Peyer's patch (tissue), 4 donors: ENCODE measurements at regions not wholly inside any gene's neighbourhood (a gene's known extent, or its start where the extent isn't known, plus 50 kb on each side); places are given as distances from the start of the nearest gene placed in this dataset.

ENCODE experiments used
- DNase-seq, 3 donors: peaks; one replicate each; pipeline ENCODE4 v3.0.0-alpha.2; 2017 to 2019
- H3K27ac ChIP-seq, 4 donors: fragments of 200-600 bp; sonication (generic); one replicate each; pipeline ENCODE4 v1.5.1; 2016 to 2019
- H3K27me3 ChIP-seq, 2 donors: fragments of 200-600 bp; sonication (generic); one replicate each; pipeline ENCODE4 v1.5.1; 2019
- H3K36me3 ChIP-seq, 3 donors: fragments of 200-600 bp; sonication (generic); one replicate each; pipeline ENCODE4 v1.5.1; 2016 to 2019
- H3K4me1 ChIP-seq, 4 donors: fragments of 200-600 bp; sonication (generic); one replicate each; pipeline ENCODE4 v1.5.1; 2016 to 2019
- H3K4me3 ChIP-seq, 4 donors: fragments of 200-600 bp; sonication (generic); 1 replicate in 3 of 4; 2 replicates in 1 of 4; pipeline ENCODE4 v1.5.1; 2016 to 2019; ENCODE audit warnings: mild to moderate bottlenecking in 1 of 4
- H3K9me3 ChIP-seq, 4 donors: fragments of 200-600 bp; sonication (generic); one replicate each; pipeline ENCODE4 v1.5.1; 2016 to 2019; ENCODE audit warnings: mild to moderate bottlenecking in 1 of 4
- POLR2A ChIP-seq, 2 donors: fragments of 450-650 bp; IDR thresholded peaks; one replicate each; pipeline ENCODE4 v1.5.1; 2017; ENCODE audit warnings: antibody characterized with exemption in 2 of 2, mild to moderate bottlenecking in 2 of 2, moderate library complexity in 2 of 2
- TF ChIP-seq, protein P1 (sequence below), 6 experiments: fragments of 450-650 bp in 4 of 6; fragments of 200-600 bp in 2 of 6; sonication (generic) in 1 of 6; IDR thresholded peaks; one replicate each; pipeline ENCODE4 v1.5.1; 2017 to 2019; ENCODE audit warnings: antibody characterized with exemption in 6 of 6, mild to moderate bottlenecking in 3 of 6, moderate library complexity in 1 of 6

DNA sequence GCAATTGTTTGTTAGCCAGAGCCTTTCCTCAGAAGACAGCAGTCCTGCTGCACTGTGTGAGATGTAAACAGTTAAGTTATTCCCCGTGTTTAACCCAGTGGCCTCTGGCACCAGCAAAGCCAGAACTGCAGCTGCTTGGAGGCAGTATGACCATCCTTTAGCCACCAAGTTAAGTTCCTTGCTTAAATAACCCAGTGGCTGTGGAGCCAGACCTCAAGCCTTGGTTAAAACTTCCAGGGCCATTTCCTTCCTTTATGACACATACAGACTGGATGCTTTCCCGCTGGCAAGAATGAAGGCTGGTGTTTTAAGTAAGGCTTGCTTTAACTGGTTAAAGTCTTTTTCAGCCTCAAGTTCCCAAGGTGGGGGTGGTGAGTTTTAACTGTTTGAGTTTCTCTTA lies 379.8 kb downstream of the DCAF12L2 start:
- no peaks in the 10 kb centered on the region for H3K9me3 ChIP-seq
- no peaks in the 10 kb centered on the region for H3K27me3 ChIP-seq
- TF ChIP-seq, protein P1, sequence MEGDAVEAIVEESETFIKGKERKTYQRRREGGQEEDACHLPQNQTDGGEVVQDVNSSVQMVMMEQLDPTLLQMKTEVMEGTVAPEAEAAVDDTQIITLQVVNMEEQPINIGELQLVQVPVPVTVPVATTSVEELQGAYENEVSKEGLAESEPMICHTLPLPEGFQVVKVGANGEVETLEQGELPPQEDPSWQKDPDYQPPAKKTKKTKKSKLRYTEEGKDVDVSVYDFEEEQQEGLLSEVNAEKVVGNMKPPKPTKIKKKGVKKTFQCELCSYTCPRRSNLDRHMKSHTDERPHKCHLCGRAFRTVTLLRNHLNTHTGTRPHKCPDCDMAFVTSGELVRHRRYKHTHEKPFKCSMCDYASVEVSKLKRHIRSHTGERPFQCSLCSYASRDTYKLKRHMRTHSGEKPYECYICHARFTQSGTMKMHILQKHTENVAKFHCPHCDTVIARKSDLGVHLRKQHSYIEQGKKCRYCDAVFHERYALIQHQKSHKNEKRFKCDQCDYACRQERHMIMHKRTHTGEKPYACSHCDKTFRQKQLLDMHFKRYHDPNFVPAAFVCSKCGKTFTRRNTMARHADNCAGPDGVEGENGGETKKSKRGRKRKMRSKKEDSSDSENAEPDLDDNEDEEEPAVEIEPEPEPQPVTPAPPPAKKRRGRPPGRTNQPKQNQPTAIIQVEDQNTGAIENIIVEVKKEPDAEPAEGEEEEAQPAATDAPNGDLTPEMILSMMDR (IDR thresholded peaks at IDR 0.05): no peak
- TF ChIP-seq POLR2A (IDR thresholded peaks at IDR 0.05): no peak
- H3K36me3 ChIP-seq: no peaks in the 10 kb centered on the region
- no peak for DNase-seq
- H3K4me3 ChIP-seq: no peak overlapping the region
- H3K4me1 ChIP-seq: no peaks in the 10 kb centered on the region
- no peak overlapping the region for H3K27ac ChIP-seq

DNA sequence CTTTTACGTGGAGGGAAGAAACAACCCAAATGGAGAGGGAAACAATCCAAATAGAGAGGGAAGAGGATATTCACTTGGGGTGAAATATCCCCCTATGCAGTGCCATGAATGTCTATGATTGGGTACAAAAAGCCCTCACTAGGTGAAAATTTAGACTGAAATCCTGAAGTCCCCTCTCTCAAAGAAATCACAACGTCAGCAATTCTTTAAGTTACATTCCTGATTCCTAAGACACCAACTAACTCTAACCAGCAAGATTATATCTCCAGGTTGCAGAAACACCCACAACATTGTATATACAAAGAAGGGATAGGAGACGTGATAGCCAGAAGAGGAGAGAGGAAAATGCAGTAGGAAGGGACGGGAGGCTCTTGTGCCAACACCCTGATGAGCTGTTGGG lies 374.3 kb downstream of the DCAF12L2 start:
- no peak overlapping the region for H3K4me3 ChIP-seq
- H3K4me1 ChIP-seq: no peaks in the 10 kb centered on the region
- TF ChIP-seq, protein P1 (IDR thresholded peaks at IDR 0.05): no peak
- no peak for TF ChIP-seq POLR2A (IDR thresholded peaks at IDR 0.05)
- no peak for DNase-seq
- no peaks in the 10 kb centered on the region for H3K27me3 ChIP-seq
- no peak overlapping the region for H3K27ac ChIP-seq
- H3K36me3 ChIP-seq: no peaks in the 10 kb centered on the region
- H3K9me3 ChIP-seq: no peaks in the 10 kb centered on the region

DNA sequence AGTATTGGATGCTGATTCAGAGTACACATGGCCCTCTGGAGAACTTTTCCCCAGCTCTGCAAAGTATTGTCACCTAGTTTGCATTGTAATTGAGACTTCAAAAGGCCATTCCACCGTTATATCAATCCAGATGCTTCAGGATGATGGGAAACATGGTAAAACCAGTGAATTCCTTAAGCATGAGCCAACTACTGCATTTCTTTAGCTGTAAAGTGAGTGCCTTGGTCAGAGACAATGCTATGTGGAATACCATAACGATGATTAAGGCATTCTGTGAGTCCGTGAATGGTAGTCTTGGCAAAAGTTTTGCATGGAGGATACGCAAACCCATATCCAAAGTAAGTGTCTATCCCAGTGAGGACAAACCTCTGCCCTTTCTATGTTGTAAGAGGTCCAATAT lies 355.2 kb downstream of the DCAF12L2 start:
- TF ChIP-seq POLR2A (IDR thresholded peaks at IDR 0.05): no peak
- TF ChIP-seq, protein P1 (IDR thresholded peaks at IDR 0.05): no peak
- H3K27ac ChIP-seq: no peak overlapping the region
- H3K27me3 ChIP-seq: no peaks in the 10 kb centered on the region
- DNase-seq: no peak
- H3K36me3 ChIP-seq: no peaks in the 10 kb centered on the region
- H3K9me3 ChIP-seq: no peaks in the 10 kb centered on the region
- no peaks in the 10 kb centered on the region for H3K4me1 ChIP-seq
- no peak overlapping the region for H3K4me3 ChIP-seq

DNA sequence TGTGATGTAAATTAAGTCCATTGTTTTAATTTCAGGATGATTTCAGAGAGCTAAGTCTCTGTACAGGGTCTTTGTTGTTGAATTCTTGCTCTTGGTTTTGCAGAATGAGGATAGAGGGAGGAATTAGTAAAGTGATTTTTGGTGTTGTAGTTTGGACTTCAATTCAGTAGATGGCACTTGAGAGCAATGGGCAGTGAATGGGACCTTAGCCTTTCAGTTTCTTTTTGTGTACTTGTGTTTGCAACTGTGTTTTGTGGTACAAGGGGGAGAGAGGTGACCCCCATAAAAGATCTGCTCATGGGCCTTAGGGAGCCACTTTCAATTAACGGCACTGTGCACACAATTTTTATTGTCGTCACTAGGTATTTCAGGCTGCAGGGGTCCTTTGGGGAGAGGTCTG lies 340.0 kb downstream of the DCAF12L2 start:
- Histone ChIP-seq H3K27ac (no peak overlapping the region), H3K27me3 (no peaks in the 10 kb centered on the region), H3K36me3 (no peaks in the 10 kb centered on the region), H3K4me1 (no peaks in the 10 kb centered on the region), H3K9me3 (no peaks in the 10 kb centered on the region), H3K4me3 (no peak overlapping the region)
- no peak for DNase-seq
- TF ChIP-seq, protein P1 (IDR thresholded peaks at IDR 0.05): no peak
- no peak for TF ChIP-seq POLR2A (IDR thresholded peaks at IDR 0.05)

DNA sequence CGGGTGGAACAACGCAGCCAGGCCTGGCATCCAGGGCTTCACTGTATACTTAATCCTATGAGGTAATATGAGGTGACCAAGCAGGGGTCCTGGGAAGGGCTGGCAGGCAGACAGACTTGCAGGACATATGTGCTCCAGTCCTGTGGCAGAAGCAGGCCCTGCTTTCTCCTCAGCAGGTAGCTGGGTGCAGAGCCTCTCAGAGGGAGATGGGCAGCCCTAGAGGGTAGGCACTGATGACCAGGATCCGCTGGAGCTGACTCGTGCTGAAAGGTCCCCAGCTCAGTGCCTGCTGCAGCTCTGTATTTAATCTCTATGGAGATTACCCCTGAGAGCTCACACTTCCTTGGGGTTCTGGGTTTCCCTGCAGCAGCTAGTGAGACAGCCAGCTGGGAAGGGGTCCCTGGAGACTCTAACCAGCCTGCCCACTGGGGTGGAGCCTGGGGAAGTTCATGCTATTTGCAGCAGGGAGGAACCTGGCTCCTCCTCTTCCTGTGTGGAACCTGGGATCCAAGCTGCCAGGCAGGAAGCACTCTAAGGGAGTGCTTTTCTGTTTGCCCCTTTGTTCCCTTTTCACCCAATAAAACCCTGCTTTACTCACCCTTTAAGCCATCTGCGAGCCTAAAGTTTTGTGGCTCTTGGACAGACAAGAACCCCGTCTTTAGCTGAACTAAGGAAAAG lies 339.2 kb downstream of the DCAF12L2 start:
- Histone ChIP-seq H3K27ac (no peak overlapping the region), H3K4me3 (no peak overlapping the region), H3K9me3 (no peaks in the 10 kb centered on the region), H3K36me3 (no peaks in the 10 kb centered on the region), H3K27me3 (no peaks in the 10 kb centered on the region), H3K4me1 (no peaks in the 10 kb centered on the region)
- TF ChIP-seq, protein P1 (IDR thresholded peaks at IDR 0.05): no peak
- no peak for TF ChIP-seq POLR2A (IDR thresholded peaks at IDR 0.05)
- no peak for DNase-seq

DNA sequence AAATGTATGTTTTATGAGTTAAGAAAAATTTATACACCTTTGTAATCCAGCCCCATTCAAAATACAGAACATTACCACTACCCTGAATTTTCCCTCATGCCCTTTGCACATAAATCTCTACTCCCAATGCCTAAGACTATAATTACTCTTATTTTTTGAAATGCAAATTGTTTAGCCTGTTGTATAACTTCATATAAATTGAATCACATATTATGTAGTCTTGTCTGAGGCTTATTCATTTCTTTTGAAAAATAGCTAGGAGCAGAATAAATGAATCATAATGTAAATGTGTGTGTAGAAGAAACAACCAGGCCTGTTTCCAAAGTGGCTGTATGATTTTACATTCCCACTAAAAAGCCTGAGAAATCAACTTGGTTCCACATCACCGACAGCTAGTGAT lies 319.8 kb downstream of the DCAF12L2 start:
- Histone ChIP-seq H3K27me3 (no peaks in the 10 kb centered on the region), H3K9me3 (no peaks in the 10 kb centered on the region), H3K4me1 (no peaks in the 10 kb centered on the region), H3K4me3 (no peak overlapping the region), H3K27ac (no peak overlapping the region), H3K36me3 (no peaks in the 10 kb centered on the region)
- no peak for TF ChIP-seq POLR2A (IDR thresholded peaks at IDR 0.05)
- TF ChIP-seq, protein P1 (IDR thresholded peaks at IDR 0.05): no peak
- no peak for DNase-seq
